ENCODE measurements at regions not wholly inside any gene's neighbourhood (a gene's known extent, or its start where the extent isn't known, plus 50 kb on each side); places are given as distances from the start of the nearest gene placed in this dataset.

DNA sequence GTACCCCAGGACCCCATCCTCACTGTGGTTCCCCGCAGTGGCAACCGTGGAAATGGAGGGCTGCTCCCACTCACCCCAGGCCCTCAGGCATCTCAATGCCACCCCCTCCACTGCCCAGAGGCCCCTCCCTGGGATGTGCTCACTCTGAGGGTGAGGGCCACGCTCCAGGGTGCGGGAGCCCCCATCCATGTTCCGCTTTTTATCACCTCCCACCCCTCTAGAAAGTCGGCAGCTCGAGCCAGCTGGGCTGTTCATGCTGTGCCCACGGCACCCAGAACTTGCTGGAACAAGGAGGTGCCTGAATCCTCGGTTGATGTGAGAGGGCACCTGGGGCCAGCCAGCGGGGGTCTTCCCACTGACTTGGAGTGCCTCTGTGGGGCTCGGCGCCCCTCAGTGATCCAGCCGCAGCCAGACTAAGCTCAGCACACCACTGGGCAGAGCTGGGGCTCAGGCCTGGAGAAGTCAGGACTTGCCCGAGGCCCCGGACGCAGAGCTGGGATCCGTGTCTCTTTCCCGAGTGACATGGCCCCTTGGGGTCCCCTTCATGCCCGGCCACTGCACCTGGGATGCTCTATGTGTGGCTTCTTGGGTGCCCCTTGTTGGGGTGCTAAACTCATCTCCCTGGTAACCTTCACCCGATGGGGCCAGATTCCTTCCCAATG is 143.1 kb upstream of the GSE1 start:
- DNase-seq (no peak), ATAC-seq (no peak)
- in situ Hi-C loops (cut with MboI; ENCODE audit: low sequenced_read_pairs in 4 of 4): no loop called here
- Histone ChIP-seq H3K27me3 (no peaks in the 10 kb centered on the region), H3K4me3 (no peak overlapping the region), H3K27ac (no peak overlapping the region), H3K36me3 (no peaks in the 10 kb centered on the region), H3K4me1 (peaks cover 23 to 33% of the 10 kb centered on the region in 2 donors), H3K9me3 (no peaks in the 10 kb centered on the region)
- intact Hi-C loops (cut with DNase I; ENCODE audit: low total_unique reads): no loop called here
- TF ChIP-seq POLR2A (IDR thresholded peaks at IDR 0.05): no peak
- TF ChIP-seq, protein P1, sequence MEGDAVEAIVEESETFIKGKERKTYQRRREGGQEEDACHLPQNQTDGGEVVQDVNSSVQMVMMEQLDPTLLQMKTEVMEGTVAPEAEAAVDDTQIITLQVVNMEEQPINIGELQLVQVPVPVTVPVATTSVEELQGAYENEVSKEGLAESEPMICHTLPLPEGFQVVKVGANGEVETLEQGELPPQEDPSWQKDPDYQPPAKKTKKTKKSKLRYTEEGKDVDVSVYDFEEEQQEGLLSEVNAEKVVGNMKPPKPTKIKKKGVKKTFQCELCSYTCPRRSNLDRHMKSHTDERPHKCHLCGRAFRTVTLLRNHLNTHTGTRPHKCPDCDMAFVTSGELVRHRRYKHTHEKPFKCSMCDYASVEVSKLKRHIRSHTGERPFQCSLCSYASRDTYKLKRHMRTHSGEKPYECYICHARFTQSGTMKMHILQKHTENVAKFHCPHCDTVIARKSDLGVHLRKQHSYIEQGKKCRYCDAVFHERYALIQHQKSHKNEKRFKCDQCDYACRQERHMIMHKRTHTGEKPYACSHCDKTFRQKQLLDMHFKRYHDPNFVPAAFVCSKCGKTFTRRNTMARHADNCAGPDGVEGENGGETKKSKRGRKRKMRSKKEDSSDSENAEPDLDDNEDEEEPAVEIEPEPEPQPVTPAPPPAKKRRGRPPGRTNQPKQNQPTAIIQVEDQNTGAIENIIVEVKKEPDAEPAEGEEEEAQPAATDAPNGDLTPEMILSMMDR (IDR thresholded peaks at IDR 0.05 in 4 of 5, conservative IDR thresholded peaks at IDR 0.05 in 1 of 5): no peak

DNA sequence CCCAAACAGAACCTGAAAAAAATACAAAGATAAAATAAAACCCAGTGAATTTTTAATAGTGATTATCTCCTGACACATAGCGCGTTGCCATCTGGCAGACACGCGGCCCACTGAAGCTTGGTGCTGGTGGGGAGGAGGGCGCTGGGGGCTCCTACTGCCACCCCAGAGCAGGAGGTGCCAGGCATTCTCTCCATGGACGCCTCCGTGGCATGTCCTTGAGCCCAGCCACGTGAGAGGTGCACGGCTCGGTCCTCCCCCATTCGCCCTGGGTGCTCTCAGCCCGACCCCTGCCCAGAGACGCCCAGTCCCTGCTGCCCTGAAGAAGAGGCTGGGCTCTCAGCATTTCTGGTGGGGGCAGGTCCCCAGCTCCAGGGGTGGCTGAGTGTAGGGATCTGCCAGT is 142.2 kb upstream of the GSE1 start:
- DNase-seq (no peak), ATAC-seq (no peak)
- Histone ChIP-seq H3K4me3 (no peak overlapping the region), H3K27ac (no peak overlapping the region), H3K36me3 (no peaks in the 10 kb centered on the region), H3K27me3 (no peaks in the 10 kb centered on the region), H3K4me1 (peaks cover 16 to 28% of the 10 kb centered on the region in 2 donors), H3K9me3 (no peaks in the 10 kb centered on the region)
- TF ChIP-seq, protein P1 (IDR thresholded peaks at IDR 0.05 in 4 of 5, conservative IDR thresholded peaks at IDR 0.05 in 1 of 5): no peak
- no peak for TF ChIP-seq POLR2A (IDR thresholded peaks at IDR 0.05)
- in situ Hi-C loops (cut with MboI; ENCODE audit: low sequenced_read_pairs in 4 of 4) (no loop called here), intact Hi-C loops (cut with DNase I; ENCODE audit: low total_unique reads) (no loop called here)

DNA sequence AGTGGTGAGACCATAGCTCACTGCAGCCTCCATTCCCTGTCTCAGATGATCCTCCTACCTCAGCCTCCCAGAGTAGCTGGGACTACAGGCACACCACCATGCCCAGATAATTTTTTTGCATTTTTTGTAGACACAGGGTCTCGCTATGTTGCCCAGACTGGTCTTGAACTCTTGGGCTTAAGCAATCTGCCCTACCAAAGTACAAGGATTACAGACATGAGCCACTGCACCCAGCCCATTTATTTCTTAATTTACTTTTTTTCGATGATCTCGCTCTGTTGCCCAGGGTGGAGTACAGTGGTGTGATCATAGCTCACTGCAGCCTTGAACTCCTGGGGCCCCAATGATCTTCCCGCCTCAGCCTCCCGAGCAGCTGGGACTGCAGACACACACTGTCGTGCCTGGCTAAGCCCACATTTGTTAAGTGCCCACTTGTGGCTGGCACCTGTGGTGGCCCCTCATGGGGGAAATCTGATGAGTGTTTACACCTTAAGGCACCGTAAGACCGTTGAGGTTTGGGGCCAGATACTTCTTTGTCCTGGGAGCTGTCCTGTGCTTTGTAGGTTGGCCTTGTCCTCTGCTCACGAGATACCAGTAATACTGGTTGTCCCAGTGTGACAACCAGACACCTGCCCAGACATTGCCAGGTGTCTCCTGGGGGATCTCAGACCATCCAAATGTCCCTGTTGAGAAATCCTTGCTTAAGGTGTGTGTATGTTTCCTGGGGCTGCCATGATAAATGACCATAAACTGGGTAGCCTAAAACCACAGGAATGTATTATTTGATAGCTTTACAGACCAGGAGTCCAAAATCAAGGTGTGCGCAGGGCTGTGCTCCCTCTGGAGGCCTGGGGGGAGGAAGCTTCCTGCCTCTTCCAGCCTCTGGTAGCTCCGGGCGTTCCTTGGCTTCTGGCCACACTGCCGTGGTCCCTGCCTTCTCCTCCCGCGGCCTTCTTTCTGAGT is 141.4 kb upstream of the GSE1 start:
- intact Hi-C loops (cut with DNase I; ENCODE audit: low total_unique reads): no loop called here
- Histone ChIP-seq H3K27ac (no peak overlapping the region), H3K36me3 (no peaks in the 10 kb centered on the region), H3K4me3 (no peak overlapping the region), H3K4me1 (peaks cover 9 to 21% of the 10 kb centered on the region in 2 donors), H3K27me3 (no peaks in the 10 kb centered on the region), H3K9me3 (no peaks in the 10 kb centered on the region)
- no peak for TF ChIP-seq POLR2A (IDR thresholded peaks at IDR 0.05)
- TF ChIP-seq, protein P1 (IDR thresholded peaks at IDR 0.05 in 4 of 5, conservative IDR thresholded peaks at IDR 0.05 in 1 of 5): no peak
- ATAC-seq (no peak), DNase-seq (no peak)
- in situ Hi-C loops (cut with MboI; ENCODE audit: low sequenced_read_pairs in 4 of 4): no loop called here

DNA sequence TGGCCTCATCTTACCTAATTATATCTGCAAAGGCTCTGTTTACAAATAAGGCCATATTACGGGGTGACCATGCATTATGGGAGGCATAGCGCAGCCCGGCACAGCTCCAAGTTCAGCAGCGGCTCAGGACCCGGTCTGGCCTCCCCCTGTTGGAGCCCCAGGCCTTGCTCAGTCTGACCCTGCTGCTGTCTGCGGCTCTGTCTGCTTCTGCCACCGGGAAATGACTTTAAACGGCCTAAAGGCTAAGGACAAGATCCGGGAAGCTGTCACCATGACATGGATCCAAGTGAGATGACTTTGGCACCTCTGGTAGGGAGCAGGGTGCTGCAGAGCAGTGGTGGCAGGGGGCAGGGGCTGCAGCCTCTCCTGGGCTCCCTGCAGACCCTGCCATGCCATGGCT is 140.6 kb upstream of the GSE1 start:
- in situ Hi-C loops (cut with MboI; ENCODE audit: low sequenced_read_pairs in 4 of 4): no loop called here
- ATAC-seq: no peak
- H3K27ac ChIP-seq: no peak overlapping the region
- DNase-seq: no peak
- intact Hi-C loops (cut with DNase I; ENCODE audit: low total_unique reads): no loop called here
- H3K36me3 ChIP-seq: no peaks in the 10 kb centered on the region
- no peak for TF ChIP-seq POLR2A (IDR thresholded peaks at IDR 0.05)
- TF ChIP-seq, protein P1 (IDR thresholded peaks at IDR 0.05 in 4 of 5, conservative IDR thresholded peaks at IDR 0.05 in 1 of 5): no peak
- no peaks in the 10 kb centered on the region for H3K27me3 ChIP-seq
- peaks cover 9 to 21% of the 10 kb centered on the region in 2 donors for H3K4me1 ChIP-seq
- H3K9me3 ChIP-seq: no peaks in the 10 kb centered on the region
- H3K4me3 ChIP-seq: no peak overlapping the region
